Gastroesophageal sphincter (tissue), 4 donors: ENCODE measurements at regions not wholly inside any gene's neighbourhood (a gene's known extent, or its start where the extent isn't known, plus 50 kb on each side); places are given as distances from the start of the nearest gene placed in this dataset.

Experiments used
- ATAC-seq: fragments of 150-250 bp; one replicate; pipeline ENCODE4 v1.9.1; 2016; ENCODE audit warnings: mild to moderate bottlenecking, moderate library complexity
- H3K27ac ChIP-seq, 4 donors: fragments of 200-600 bp; sonication (generic) in 3 of 4; 1 replicate in 3 of 4; 2 replicates in 1 of 4; pipeline ENCODE4 v1.5.1; 2016 to 2019
- H3K27me3 ChIP-seq: fragments of 200-600 bp; sonication (generic); one replicate; pipeline ENCODE4 v1.5.1; 2019
- H3K36me3 ChIP-seq, 2 donors: fragments of 200-600 bp; sonication (generic); one replicate each; pipeline ENCODE4 v1.5.1; 2019; ENCODE audit warnings: control low read depth in 1 of 2
- H3K4me1 ChIP-seq, 3 donors: fragments of 200-600 bp; sonication (generic); 1 replicate in 2 of 3; 2 replicates in 1 of 3; pipeline ENCODE4 v1.5.1; 2016 to 2019; ENCODE audit warnings: control low read depth in 2 of 3
- H3K4me3 ChIP-seq, 2 donors: fragments of 200-600 bp; sonication (generic); one replicate each; pipeline ENCODE4 v1.5.1; 2019; ENCODE audit warnings: mild to moderate bottlenecking in 1 of 2, moderate library complexity in 1 of 2
- H3K9me3 ChIP-seq, 3 donors: fragments of 200-600 bp; sonication (generic); one replicate each; pipeline ENCODE4 v1.5.1; 2017 to 2019; ENCODE audit warnings: control low read depth in 2 of 3
- CTCF ChIP-seq, 4 experiments: fragments of 200-600 bp in 2 of 4; fragments of 450-650 bp in 2 of 4; sonication (generic) in 1 of 4; IDR thresholded peaks; one replicate each; pipeline ENCODE4 v1.5.1; 2017 to 2019; ENCODE audit warnings: antibody characterized with exemption in 4 of 4, mild to moderate bottlenecking in 2 of 4, moderate library complexity in 2 of 4
- EP300 ChIP-seq: sonication (generic); formaldehyde crosslinking; IDR thresholded peaks from one replicate; pipeline ENCODE4 v1.6.1; 2017; ENCODE audit warnings: antibody characterized with exemption, mild to moderate bottlenecking
- POLR2A ChIP-seq, 2 donors: fragments of 450-650 bp; IDR thresholded peaks; one replicate each; pipeline ENCODE4 v1.6.1; 2017; ENCODE audit warnings: antibody characterized with exemption in 2 of 2, mild to moderate bottlenecking in 2 of 2, moderate library complexity in 1 of 2
- POLR2AphosphoS5 ChIP-seq: sonication (generic); formaldehyde crosslinking; IDR thresholded peaks from one replicate; pipeline ENCODE4 v1.6.1; 2017; ENCODE audit warnings: antibody characterized with exemption
- WGBS, 2 donors: methylation state at CpG; one replicate each; pipeline ENCODE4 v1.1.5; 2018; ENCODE audit warnings: low coverage in 1 of 2; 5-methylcytosine and 5-hydroxymethylcytosine counted together

- no peak for TF ChIP-seq CTCF (IDR thresholded peaks at IDR 0.05)
- no peak for TF ChIP-seq POLR2A (IDR thresholded peaks at IDR 0.05)
- TF ChIP-seq POLR2AphosphoS5 = no peak
- TF ChIP-seq EP300 = no peak
- Histone ChIP-seq H3K4me1 (no peaks in the 10 kb centered on the region), H3K27ac (no peak overlapping the region), H3K27me3 (no peaks in the 10 kb centered on the region), H3K9me3 (peaks cover 0 to 31% (median 0%) of the 10 kb centered on the region in 3 donors), H3K36me3 (no peaks in the 10 kb centered on the region), H3K4me3 (no peak overlapping the region)
- no peak for ATAC-seq
- WGBS, 2 donors = 77 to 100% methylated on average over 2 of the region's 2 CpGs
Measured at GRCh38 chr3:190989218-190989617, 126.7 kb upstream of the GMNC start.

GRCh38 chr3:190988102-190988501, 125.6 kb upstream of the GMNC start:
- Histone ChIP-seq H3K27me3 (no peaks in the 10 kb centered on the region), H3K4me1 (no peaks in the 10 kb centered on the region), H3K4me3 (no peak overlapping the region), H3K36me3 (no peaks in the 10 kb centered on the region), H3K27ac (no peak overlapping the region), H3K9me3 (peaks cover 0 to 31% (median 0%) of the 10 kb centered on the region in 3 donors)
- WGBS, 2 donors = 38 to 80% methylated on average over 1 of the region's 2 CpGs
- ATAC-seq = no peak
- no peak for TF ChIP-seq POLR2AphosphoS5
- no peak for TF ChIP-seq CTCF (IDR thresholded peaks at IDR 0.05)
- TF ChIP-seq EP300 = no peak
- TF ChIP-seq POLR2A (IDR thresholded peaks at IDR 0.05) = no peak

GRCh38 chr3:190984502-190985244, 122.2 kb upstream of the GMNC start:
- Histone ChIP-seq H3K4me3 (no peak overlapping the region), H3K9me3 (peaks cover 0 to 29% (median 0%) of the 10 kb centered on the region in 3 donors), H3K27ac (no peak overlapping the region), H3K27me3 (no peaks in the 10 kb centered on the region), H3K4me1 (no peaks in the 10 kb centered on the region), H3K36me3 (no peaks in the 10 kb centered on the region)
- WGBS, 2 donors = 91% methylated on average over 4 of the region's 4 CpGs
- no peak for TF ChIP-seq EP300
- no peak for TF ChIP-seq POLR2A (IDR thresholded peaks at IDR 0.05)
- TF ChIP-seq POLR2AphosphoS5 = no peak
- no peak for TF ChIP-seq CTCF (IDR thresholded peaks at IDR 0.05)
- no peak for ATAC-seq

GRCh38 chr3:190983875-190984274, 121.4 kb upstream of the GMNC start:
- TF ChIP-seq CTCF (IDR thresholded peaks at IDR 0.05) (no peak), POLR2A (IDR thresholded peaks at IDR 0.05) (no peak), EP300 (no peak), POLR2AphosphoS5 (no peak)
- Histone ChIP-seq H3K4me1 (no peaks in the 10 kb centered on the region), H3K27ac (no peak overlapping the region), H3K36me3 (no peaks in the 10 kb centered on the region), H3K27me3 (no peaks in the 10 kb centered on the region), H3K9me3 (peaks cover 0 to 21% (median 0%) of the 10 kb centered on the region in 3 donors), H3K4me3 (no peak overlapping the region)
- 33% methylated on average over 1 of the region's 1 CpG; no CpG with 5 or more reads in 1 of the 2 donors for WGBS, 2 donors
- ATAC-seq = no peak

- WGBS, 2 donors = 66 to 74% methylated on average over 3 of the region's 3 CpGs
- Histone ChIP-seq H3K4me3 (no peak overlapping the region), H3K4me1 (no peaks in the 10 kb centered on the region), H3K27ac (no peak overlapping the region), H3K9me3 (no peaks in the 10 kb centered on the region), H3K36me3 (no peaks in the 10 kb centered on the region), H3K27me3 (no peaks in the 10 kb centered on the region)
- ATAC-seq = no peak
- TF ChIP-seq CTCF (IDR thresholded peaks at IDR 0.05) = no peak
- no peak for TF ChIP-seq POLR2AphosphoS5
- no peak for TF ChIP-seq EP300
Measured at GRCh38 chr3:190973771-190974170, 111.3 kb upstream of the GMNC start.
